SK-N-SH (cell line): ENCODE measurements at regions not wholly inside any gene's neighbourhood (a gene's known extent, or its start where the extent isn't known, plus 50 kb on each side); places are given as distances from the start of the nearest gene placed in this dataset.

Source experiments
- CTCF ChIA-PET: fragments of 300-600, 350-600 bp; formaldehyde crosslinking; extraction: SDS; loops from one replicate; lab custom pipeline; 2021; lab: Yijun Ruan, JAX
- POLR2A ChIA-PET: fragments of 350-600 bp; sonication (Branson Sonifier 250); formaldehyde crosslinking; extraction: SDS; loops from one replicate; lab custom pipeline; 2020; ENCODE audit warnings: antibody characterized with exemption, inconsistent platforms; lab: Yijun Ruan, JAX
- DNase-seq: peaks from one replicate; pipeline ENCODE4 v3.0.0; 2012
- H2AFZ ChIP-seq: fragments of 200-600 bp; sonication (generic); 2 replicates; pipeline ENCODE4 v1.8.1; 2016; ENCODE audit warnings: antibody characterized with exemption, mild to moderate bottlenecking, low read depth
- H3F3A ChIP-seq: fragments of 200-600 bp; sonication (generic); replicated peaks from 2 replicates; pipeline ENCODE3; 2016; ENCODE audit warnings: antibody characterized with exemption, mild to moderate bottlenecking; ENCODE audit not compliant: insufficient read depth
- H3K27ac ChIP-seq, 2 experiments: fragments of 200-500 bp in 1 of 2; fragments of 200-600 bp in 1 of 2; sonication (Bioruptor generic) in 1 of 2; sonication (generic), shearing (Covaris generic) in 1 of 2; 2 replicates each; pipeline versions ENCODE4 v1.5.1 to v1.6.1; 2014 to 2016; ENCODE audit warnings: low read depth in 2 of 2, inconsistent platforms in 1 of 2, low read length in 1 of 2, mild to moderate bottlenecking in 1 of 2, mixed read lengths in 1 of 2
- H3K27me3 ChIP-seq: fragments of 200-600 bp; sonication (generic), shearing (Covaris generic); 2 replicates; pipeline ENCODE4 v1.6.1; 2016; ENCODE audit warnings: mixed run types; ENCODE audit not compliant: insufficient read depth
- H3K36me3 ChIP-seq, 2 experiments: fragments of 200-500 bp in 1 of 2; fragments of 200-600 bp in 1 of 2; sonication (Bioruptor generic) in 1 of 2; sonication (generic) in 1 of 2; replicated peaks in 1 of 2; 2 replicates each; pipeline versions ENCODE3 to v1.5.1; 2014 to 2016; ENCODE audit warnings: low read length in 1 of 2, mild to moderate bottlenecking in 1 of 2; ENCODE audit not compliant: insufficient read depth in 2 of 2, control insufficient read depth in 1 of 2
- H3K4me1 ChIP-seq, 2 experiments: fragments of 200-500 bp in 1 of 2; fragments of 200-600 bp in 1 of 2; sonication (Bioruptor generic) in 1 of 2; sonication (generic), shearing (Covaris generic) in 1 of 2; 2 replicates each; pipeline versions ENCODE4 v1.5.1 to v1.6.1; 2014 to 2016; ENCODE audit warnings: low read depth in 1 of 2, low read length in 1 of 2, mixed run types in 1 of 2; ENCODE audit not compliant: insufficient read depth in 2 of 2, control insufficient read depth in 1 of 2
- H3K4me2 ChIP-seq: fragments of 200-600 bp; sonication (generic), shearing (Covaris generic); 2 replicates; pipeline ENCODE4 v1.6.1; 2017; ENCODE audit warnings: mixed run types
- H3K4me3 ChIP-seq, 2 experiments: fragments of 200-500 bp in 1 of 2; fragments of 200-600 bp in 1 of 2; sonication (Bioruptor generic) in 1 of 2; sonication (generic), shearing (Covaris generic) in 1 of 2; 2 replicates each; pipeline versions ENCODE4 v1.5.1 to v1.8.1; 2014 to 2016; ENCODE audit warnings: low read depth in 2 of 2, inconsistent platforms in 1 of 2, low read length in 1 of 2, mild to moderate bottlenecking in 1 of 2, mixed read lengths in 1 of 2, moderate library complexity in 1 of 2
- H3K79me2 ChIP-seq: fragments of 200-600 bp; sonication (generic); 2 replicates; pipeline ENCODE4 v1.8.1; 2017; ENCODE audit warnings: mild to moderate bottlenecking; ENCODE audit not compliant: insufficient read depth
- H3K9ac ChIP-seq: fragments of 200-600 bp; sonication (generic); 2 replicates; pipeline ENCODE4 v1.6.1; 2017; ENCODE audit warnings: mixed run types
- H3K9me2 ChIP-seq: fragments of 200-600 bp; sonication (generic); 2 replicates; pipeline ENCODE4 v1.6.1; 2017; ENCODE audit warnings: mixed run types
- H3K9me3 ChIP-seq: fragments of 200-600 bp; sonication (generic); 2 replicates; pipeline ENCODE4 v1.6.1; 2017; ENCODE audit warnings: mixed run types, mild to moderate bottlenecking, moderate library complexity
- H4K20me1 ChIP-seq: fragments of 200-600 bp; sonication (generic); 2 replicates; pipeline ENCODE4 v1.6.1; 2017; ENCODE audit warnings: mild to moderate bottlenecking, mixed run types; ENCODE audit not compliant: insufficient read depth
- CHD2 ChIP-seq: fragments of 150-350 bp; IDR thresholded peaks from 2 replicates; pipeline ENCODE4 v1.6.1; 2018; ENCODE audit warnings: low read length; ENCODE audit not compliant: partially characterized antibody
- CTCF ChIP-seq: fragments of 200-600 bp; sonication (generic); IDR thresholded peaks from 2 replicates; pipeline ENCODE4 v1.6.1; 2017; ENCODE audit warnings: antibody characterized with exemption, mild to moderate bottlenecking, moderate library complexity
- EP300 ChIP-seq, 2 experiments: IDR thresholded peaks; 2 replicates each; pipeline versions ENCODE4 v1.4.0 to v1.6.1; 2012; ENCODE audit warnings: borderline replicate concordance in 1 of 2, low read depth in 1 of 2, low read length in 1 of 2
- JUND ChIP-seq: IDR thresholded peaks from 2 replicates; pipeline ENCODE4 v1.4.0; 2012
- MAX ChIP-seq: IDR thresholded peaks from 2 replicates; pipeline ENCODE4 v1.4.0; 2012; ENCODE audit warnings: low read depth
- MXI1 ChIP-seq: IDR thresholded peaks from 2 replicates; pipeline ENCODE4 v1.6.1; 2012; ENCODE audit warnings: mild to moderate bottlenecking, low read depth, low read length, improper control_type of control experiment
- NRF1 ChIP-seq: IDR thresholded peaks from 2 replicates; pipeline ENCODE4 v1.6.1; 2012; ENCODE audit warnings: low read depth, mild to moderate bottlenecking, low read length
- RCOR1 ChIP-seq: fragments of 150-350 bp; IDR thresholded peaks from 2 replicates; pipeline ENCODE4 v1.6.1; 2017; ENCODE audit warnings: antibody characterized with exemption, low read length
- REST ChIP-seq: IDR thresholded peaks from 2 replicates; pipeline ENCODE4 v1.6.1; 2012; ENCODE audit warnings: mild to moderate bottlenecking, low read depth, low read length, moderate library complexity
- SIN3A ChIP-seq: IDR thresholded peaks from 2 replicates; pipeline ENCODE4 v1.6.1; 2012; ENCODE audit warnings: low read depth, mild to moderate bottlenecking, low read length, moderate library complexity, borderline replicate concordance
- SMC3 ChIP-seq: IDR thresholded peaks from 2 replicates; pipeline ENCODE4 v1.6.1; 2012; ENCODE audit warnings: low read depth, low read length, improper control_type of control experiment
- TAF1 ChIP-seq: IDR thresholded peaks from 2 replicates; pipeline ENCODE4 v1.6.1; 2012; ENCODE audit warnings: low read depth, mild to moderate bottlenecking, low read length, moderate library complexity, borderline replicate concordance
- TEAD4 ChIP-seq: IDR thresholded peaks from 2 replicates; pipeline ENCODE4 v1.4.0; 2012; ENCODE audit warnings: mild to moderate bottlenecking, borderline replicate concordance; ENCODE audit not compliant: insufficient read depth
- WGBS: methylation state at CpG from one replicate; pipeline ENCODE4 v1.1.6; 2017; ENCODE audit warnings: low lambda C conversion rate; 5-methylcytosine and 5-hydroxymethylcytosine counted together
- TF ChIP-seq, protein P1 (sequence below): IDR thresholded peaks from 2 replicates; pipeline ENCODE4; 2012
- TF ChIP-seq, protein P2 (sequence below): IDR thresholded peaks from 2 replicates; pipeline ENCODE4 v1.4.0; 2012; ENCODE audit warnings: low read depth, borderline replicate concordance
- TF ChIP-seq, protein P3 (sequence below): fragments of 150-350 bp; IDR thresholded peaks from 2 replicates; pipeline ENCODE4 v1.6.1; 2017; ENCODE audit warnings: antibody characterized with exemption, low read length, low read depth, borderline replicate concordance

DNA sequence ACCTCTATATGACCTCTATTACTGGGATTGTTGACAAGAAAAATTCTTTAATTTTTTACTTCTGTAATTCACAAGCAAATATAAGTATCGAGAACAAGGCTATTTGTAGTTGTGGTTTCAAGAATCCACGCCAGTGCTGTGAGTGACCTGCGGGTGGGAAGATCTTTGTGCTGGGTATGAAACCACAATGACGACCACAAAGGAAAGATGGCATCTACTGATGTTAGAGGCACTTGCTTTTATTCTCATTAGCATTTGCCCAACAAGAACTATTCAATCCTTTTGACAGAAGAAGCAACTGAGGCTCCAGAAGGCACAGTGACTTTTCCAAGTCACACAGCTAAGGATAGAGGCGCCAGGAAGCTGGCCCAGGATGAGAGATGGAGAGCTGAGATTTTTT is 1054.9 kb downstream of the TBC1D22A start:
- Histone ChIP-seq H3K9ac (no peak overlapping the region), H4K20me1 (no peaks in the 10 kb centered on the region), H3K27me3 (no peaks in the 10 kb centered on the region), H2AFZ (no peak overlapping the region), H3K36me3 (no peaks in the 10 kb centered on the region), H3K9me2 (no peaks in the 10 kb centered on the region), H3K79me2 (no peaks in the 10 kb centered on the region), H3K27ac (no peak overlapping the region), H3F3A (no peaks in the 10 kb centered on the region), H3K4me1 (no peaks in the 10 kb centered on the region), H3K9me3 (no peaks in the 10 kb centered on the region), H3K4me2 (no peak overlapping the region), H3K4me3 (no peak overlapping the region)
- TF ChIP-seq NRF1 = no peak
- no peak for TF ChIP-seq TEAD4
- TF ChIP-seq, protein P1, sequence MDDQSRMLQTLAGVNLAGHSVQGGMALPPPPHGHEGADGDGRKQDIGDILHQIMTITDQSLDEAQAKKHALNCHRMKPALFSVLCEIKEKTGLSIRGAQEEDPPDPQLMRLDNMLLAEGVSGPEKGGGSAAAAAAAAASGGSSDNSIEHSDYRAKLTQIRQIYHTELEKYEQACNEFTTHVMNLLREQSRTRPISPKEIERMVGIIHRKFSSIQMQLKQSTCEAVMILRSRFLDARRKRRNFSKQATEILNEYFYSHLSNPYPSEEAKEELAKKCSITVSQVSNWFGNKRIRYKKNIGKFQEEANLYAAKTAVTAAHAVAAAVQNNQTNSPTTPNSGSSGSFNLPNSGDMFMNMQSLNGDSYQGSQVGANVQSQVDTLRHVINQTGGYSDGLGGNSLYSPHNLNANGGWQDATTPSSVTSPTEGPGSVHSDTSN = no peak
- TF ChIP-seq, protein P2, sequence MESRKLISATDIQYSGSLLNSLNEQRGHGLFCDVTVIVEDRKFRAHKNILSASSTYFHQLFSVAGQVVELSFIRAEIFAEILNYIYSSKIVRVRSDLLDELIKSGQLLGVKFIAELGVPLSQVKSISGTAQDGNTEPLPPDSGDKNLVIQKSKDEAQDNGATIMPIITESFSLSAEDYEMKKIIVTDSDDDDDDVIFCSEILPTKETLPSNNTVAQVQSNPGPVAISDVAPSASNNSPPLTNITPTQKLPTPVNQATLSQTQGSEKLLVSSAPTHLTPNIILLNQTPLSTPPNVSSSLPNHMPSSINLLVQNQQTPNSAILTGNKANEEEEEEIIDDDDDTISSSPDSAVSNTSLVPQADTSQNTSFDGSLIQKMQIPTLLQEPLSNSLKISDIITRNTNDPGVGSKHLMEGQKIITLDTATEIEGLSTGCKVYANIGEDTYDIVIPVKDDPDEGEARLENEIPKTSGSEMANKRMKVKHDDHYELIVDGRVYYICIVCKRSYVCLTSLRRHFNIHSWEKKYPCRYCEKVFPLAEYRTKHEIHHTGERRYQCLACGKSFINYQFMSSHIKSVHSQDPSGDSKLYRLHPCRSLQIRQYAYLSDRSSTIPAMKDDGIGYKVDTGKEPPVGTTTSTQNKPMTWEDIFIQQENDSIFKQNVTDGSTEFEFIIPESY = no peak
- TF ChIP-seq SIN3A = no peak
- no peak for TF ChIP-seq SMC3
- TF ChIP-seq MXI1 = no peak
- TF ChIP-seq CHD2 = no peak
- no peak for TF ChIP-seq JUND
- TF ChIP-seq, protein P3, sequence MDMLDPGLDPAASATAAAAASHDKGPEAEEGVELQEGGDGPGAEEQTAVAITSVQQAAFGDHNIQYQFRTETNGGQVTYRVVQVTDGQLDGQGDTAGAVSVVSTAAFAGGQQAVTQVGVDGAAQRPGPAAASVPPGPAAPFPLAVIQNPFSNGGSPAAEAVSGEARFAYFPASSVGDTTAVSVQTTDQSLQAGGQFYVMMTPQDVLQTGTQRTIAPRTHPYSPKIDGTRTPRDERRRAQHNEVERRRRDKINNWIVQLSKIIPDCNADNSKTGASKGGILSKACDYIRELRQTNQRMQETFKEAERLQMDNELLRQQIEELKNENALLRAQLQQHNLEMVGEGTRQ = no peak
- TF ChIP-seq REST = no peak
- no peak for TF ChIP-seq RCOR1
- TF ChIP-seq CTCF = no peak
- no peak for TF ChIP-seq EP300 (IDR thresholded peaks at IDR 0.05; ENCODE audit: borderline replicate concordance in 1 of 2, low read depth in 1 of 2, low read length in 1 of 2)
- no peak for TF ChIP-seq TAF1
- TF ChIP-seq MAX = no peak
- CTCF ChIA-PET = no interaction called here
- DNase-seq = no peak
- POLR2A ChIA-PET = no interaction called here
- 17% methylated on average over 5 of the region's 5 CpGs for WGBS
